Upper lobe of left lung (tissue), 4 donors: ENCODE measurements at regions not wholly inside any gene's neighbourhood (a gene's known extent, or its start where the extent isn't known, plus 50 kb on each side); places are given as distances from the start of the nearest gene placed in this dataset.

Experiments used
- EP300 ChIP-seq, 4 donors: sonication (generic); formaldehyde crosslinking; IDR thresholded peaks; one replicate each; pipeline ENCODE4 v1.5.1; 2017; ENCODE audit warnings: antibody characterized with exemption in 4 of 4, control low read depth in 2 of 4
- POLR2A ChIP-seq, 4 donors: fragments of 450-650 bp; IDR thresholded peaks; one replicate each; pipeline ENCODE4 v1.5.1; 2016 to 2017; ENCODE audit warnings: antibody characterized with exemption in 4 of 4, mild to moderate bottlenecking in 2 of 4

- TF ChIP-seq EP300 (IDR thresholded peaks at IDR 0.05) (no peak), POLR2A (IDR thresholded peaks at IDR 0.05) (no peak)
Observed at GRCh38 chr11:98062714-98063113, 958.0 kb upstream of the CNTN5 start.
